H1 (cell line): ENCODE measurements at regions not wholly inside any gene's neighbourhood (a gene's known extent, or its start where the extent isn't known, plus 50 kb on each side); places are given as distances from the start of the nearest gene placed in this dataset.

Source experiments
- ATF2 ChIP-seq: IDR thresholded peaks from 2 replicates; pipeline ENCODE4 v1.6.1; 2012; ENCODE audit warnings: low read length, inconsistent platforms
- BCL11A ChIP-seq, 2 experiments: IDR thresholded peaks; one replicate each; pipeline ENCODE4 v1.6.1; 2011; ENCODE audit warnings: low read depth in 2 of 2, low read length in 2 of 2, mild to moderate bottlenecking in 2 of 2
- CTCF ChIP-seq, 3 experiments: IDR thresholded peaks; 1 replicate in 2 of 3; 2 replicates in 1 of 3; pipeline versions ENCODE4 v1.5.1 to v1.6.1; 2011; ENCODE audit warnings: low read length in 3 of 3, mild to moderate bottlenecking in 3 of 3, inconsistent platforms in 2 of 3, low read depth in 1 of 3, moderate library complexity in 1 of 3; ENCODE audit not compliant: insufficient read depth in 1 of 3; ENCODE audit errors: control extremely low read depth in 1 of 3
- EP300 ChIP-seq, 2 experiments: IDR thresholded peaks; 1 replicate in 1 of 2; 2 replicates in 1 of 2; pipeline ENCODE4 v1.6.1; 2011 to 2012; ENCODE audit warnings: low read depth in 2 of 2, low read length in 2 of 2, mild to moderate bottlenecking in 2 of 2, borderline replicate concordance in 1 of 2, inconsistent platforms in 1 of 2, moderate library complexity in 1 of 2
- EZH2 ChIP-seq: fragments of 200-600 bp; sonication (generic); IDR thresholded peaks from 2 replicates; pipeline ENCODE4 v1.7.1; 2012; ENCODE audit warnings: low read depth, mild to moderate bottlenecking, moderate library complexity, low read length, inconsistent platforms; ENCODE audit not compliant: severe bottlenecking
- POLR2AphosphoS5 ChIP-seq: IDR thresholded peaks from 2 replicates; pipeline ENCODE4 v1.6.1; 2011; ENCODE audit warnings: low read depth, low read length

- no peak for TF ChIP-seq POLR2AphosphoS5
- no peak for TF ChIP-seq ATF2
- TF ChIP-seq EP300 (IDR thresholded peaks at IDR 0.05; ENCODE audit: borderline replicate concordance in 1 of 2, low read depth in 2 of 2, low read length in 2 of 2) = no peak
- no peak for TF ChIP-seq CTCF (IDR thresholded peaks at IDR 0.05; ENCODE audit: control extremely low read depth in 1 of 3, insufficient read depth in 1 of 3, low read depth in 1 of 3, low read length in 3 of 3)
- no peak for TF ChIP-seq EZH2
- no peak for TF ChIP-seq BCL11A (IDR thresholded peaks at IDR 0.05; ENCODE audit: low read depth in 2 of 2, low read length in 2 of 2)
These were observed 98.3 kb downstream of the SLITRK5 start for GRCh38 chr13:87769445-87769844.
